ENCODE measurements at regions not wholly inside any gene's neighbourhood (a gene's known extent, or its start where the extent isn't known, plus 50 kb on each side); places are given as distances from the start of the nearest gene placed in this dataset.

DNA sequence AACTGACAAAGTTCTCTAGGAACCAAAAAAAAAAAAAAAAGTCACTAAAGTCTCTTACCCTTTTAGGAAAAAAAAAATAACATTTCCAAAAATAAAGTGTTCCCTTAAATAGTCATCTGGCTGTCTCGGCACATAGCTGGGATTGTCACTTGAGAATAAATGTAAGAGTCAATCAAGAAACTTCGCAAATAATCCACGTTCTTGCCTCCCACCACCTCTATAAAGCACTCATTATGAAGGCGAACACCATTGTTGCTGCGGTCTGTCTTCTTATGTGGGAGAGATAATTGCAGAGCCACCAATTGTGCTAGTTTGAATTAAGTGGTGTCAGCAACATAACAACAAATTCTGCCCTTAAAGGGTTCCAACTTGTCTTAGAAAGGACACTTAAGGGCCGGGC, 163.7 kb downstream of the FBXO15 start:
- in situ Hi-C loops (cut with MboI; ENCODE audit: low pct_unique_long_range_greater_than_20kb in 2 of 9, low sequenced_read_pairs in 9 of 9, unreplicated experiment in 9 of 9), result no loop called here
- H3K27ac ChIP-seq, result no peak overlapping the region
- WGBS, 10 experiments, result 82 to 100% (median 92%) methylated on average over 1 to 5 of the region's 6 CpGs; no CpG with 5 or more reads in 2 of the 10 experiments
- H3K4me1 ChIP-seq (replicated peaks in 1 of 2), result peaks cover 0 to 4% of the 10 kb centered on the region in 2 donors
- ATAC-seq (replicated peaks in 6 of 8), result no peak
- no peak overlapping the region for H3K4me3 ChIP-seq

- in situ Hi-C loops (cut with MboI; ENCODE audit: low pct_unique_long_range_greater_than_20kb in 2 of 9, low sequenced_read_pairs in 9 of 9, unreplicated experiment in 9 of 9), result no loop called here
- Histone ChIP-seq H3K27ac (no peak overlapping the region), H3K4me3 (no peak overlapping the region), H3K4me1 (replicated peaks in 1 of 2) (peaks cover 0 to 4% of the 10 kb centered on the region in 2 donors)
- no peak for ATAC-seq (replicated peaks in 6 of 8)
- WGBS, 10 experiments, result 80 to 100% (median 100%) methylated on average over 1 to 3 of the region's 5 CpGs; no CpG with 5 or more reads in 3 of the 10 experiments
Observed at GRCh38 chr18:73983496-73983895, 164.1 kb downstream of the FBXO15 start.

DNA sequence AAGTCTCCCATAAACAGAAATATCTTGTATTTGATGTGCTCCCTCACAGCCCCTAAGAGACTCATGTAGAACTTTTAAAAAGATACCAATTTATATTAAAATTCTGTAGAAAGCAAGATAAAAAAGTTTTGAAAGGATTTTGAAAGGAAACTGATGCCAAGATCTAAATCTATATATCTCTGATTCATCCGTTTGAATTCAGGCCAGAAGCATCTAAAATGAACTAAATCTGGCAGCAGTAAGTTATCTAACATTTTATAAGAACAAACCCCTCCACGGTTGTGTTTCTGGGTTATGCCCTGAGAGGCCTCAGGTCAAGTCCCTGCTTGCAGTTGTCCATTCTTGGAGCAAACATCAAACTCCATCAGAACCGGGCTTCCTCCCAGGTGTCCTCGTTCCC, 165.8 kb downstream of the FBXO15 start:
- ATAC-seq (replicated peaks in 6 of 8), result no peak
- H3K4me1 ChIP-seq (replicated peaks in 1 of 2), result peaks cover 0 to 4% of the 10 kb centered on the region in 2 donors
- H3K27ac ChIP-seq, result no peak overlapping the region
- WGBS, 10 experiments, result 36 to 100% (median 62%) methylated on average over 1 to 4 of the region's 4 CpGs; no CpG with 5 or more reads in 2 of the 10 experiments
- H3K4me3 ChIP-seq, result no peak overlapping the region
- in situ Hi-C loops (cut with MboI; ENCODE audit: low pct_unique_long_range_greater_than_20kb in 2 of 9, low sequenced_read_pairs in 9 of 9, unreplicated experiment in 9 of 9), result no loop called here

DNA sequence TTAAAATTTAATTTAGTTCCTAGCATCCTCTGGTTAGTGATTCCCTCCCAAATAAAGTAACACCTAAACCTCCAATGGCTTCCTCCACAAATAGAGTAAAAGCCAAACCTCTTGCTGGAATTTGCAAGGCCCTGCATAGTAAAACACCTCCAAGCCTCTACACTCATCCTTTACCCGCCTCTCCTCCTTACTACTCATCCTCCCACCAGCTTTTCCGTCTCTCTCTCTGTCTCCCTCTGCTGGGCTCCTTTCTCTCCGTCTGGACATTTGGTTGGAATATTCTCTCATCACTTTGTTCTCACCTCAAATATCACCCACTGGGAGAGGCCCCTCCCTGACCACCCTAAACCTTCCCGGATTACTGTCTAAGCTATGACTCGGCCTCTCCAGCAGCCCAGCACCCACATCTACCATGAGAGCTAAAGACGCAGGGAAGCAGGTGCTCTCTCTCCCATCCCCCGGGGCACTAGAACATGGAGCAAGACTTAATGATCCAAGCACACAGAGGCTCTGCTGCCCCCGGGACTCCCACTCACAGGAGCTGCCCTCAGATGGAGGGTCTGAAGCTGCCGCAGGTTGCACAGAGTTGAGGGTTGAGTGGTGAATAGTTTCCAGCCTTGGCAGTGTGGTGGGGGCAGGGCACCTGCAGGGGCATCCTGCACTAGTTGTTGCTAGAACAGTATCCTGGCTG, 167.2 kb downstream of the FBXO15 start:
- peak in 5 of 8 experiments; percentile 13 to 80 (median 35) for ATAC-seq (replicated peaks in 6 of 8)
- H3K27ac ChIP-seq, result no peak overlapping the region
- no peaks in the 10 kb centered on the region for H3K4me1 ChIP-seq (replicated peaks in 1 of 2)
- WGBS, 10 experiments, result 54 to 86% (median 76%) methylated on average over 2 to 8 of the region's 9 CpGs; no CpG with 5 or more reads in 5 of the 10 experiments
- no peak overlapping the region for H3K4me3 ChIP-seq
- in situ Hi-C loops (cut with MboI; ENCODE audit: low pct_unique_long_range_greater_than_20kb in 2 of 9, low sequenced_read_pairs in 9 of 9, unreplicated experiment in 9 of 9), result no loop called here

GRCh38 chr18:73979742-73980141, 167.9 kb downstream of the FBXO15 start:
- H3K4me3 ChIP-seq, result no peak overlapping the region
- no peaks in the 10 kb centered on the region for H3K4me1 ChIP-seq (replicated peaks in 1 of 2)
- 0 to 100% (median 57%) methylated on average over 1 to 2 of the region's 2 CpGs; no CpG with 5 or more reads in 2 of the 10 experiments for WGBS, 10 experiments
- in situ Hi-C loops (cut with MboI; ENCODE audit: low pct_unique_long_range_greater_than_20kb in 2 of 9, low sequenced_read_pairs in 9 of 9, unreplicated experiment in 9 of 9), result no loop called here
- ATAC-seq (replicated peaks in 6 of 8), result peak; percentile 27 to 97 (median 84)
- no peak overlapping the region for H3K27ac ChIP-seq

GRCh38 chr18:73976433-73976832, 171.2 kb downstream of the FBXO15 start:
- in situ Hi-C loops (cut with MboI; ENCODE audit: low pct_unique_long_range_greater_than_20kb in 2 of 9, low sequenced_read_pairs in 9 of 9, unreplicated experiment in 9 of 9), result no loop called here
- Histone ChIP-seq H3K27ac (no peak overlapping the region), H3K4me1 (replicated peaks in 1 of 2) (no peaks in the 10 kb centered on the region), H3K4me3 (no peak overlapping the region)
- 0 to 100% (median 69%) methylated on average over 1 to 3 of the region's 3 CpGs for WGBS, 10 experiments
- peak in 4 of 8 experiments; percentile 32 to 87 (median 64) for ATAC-seq (replicated peaks in 6 of 8)

DNA sequence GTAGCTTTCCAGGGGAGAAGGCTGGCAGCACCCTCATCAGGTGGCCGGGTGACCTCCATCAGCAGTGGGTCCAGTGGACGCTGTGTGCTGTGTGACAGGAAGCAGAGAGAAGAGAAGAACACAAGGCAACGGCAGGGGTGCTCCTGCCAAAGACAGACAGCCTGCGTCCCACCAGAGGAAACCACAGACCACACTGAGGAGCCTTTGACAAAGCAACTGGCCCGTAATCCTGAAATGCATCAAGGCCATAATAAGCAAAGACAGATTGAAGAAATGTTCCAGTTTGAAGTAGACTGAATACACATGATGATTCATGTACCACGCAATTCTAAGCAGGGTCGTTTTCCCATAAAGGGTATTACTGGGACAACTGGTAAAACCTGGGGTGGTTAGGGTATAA, 172.4 kb downstream of the FBXO15 start:
- no peak for ATAC-seq (replicated peaks in 6 of 8)
- H3K27ac ChIP-seq, result no peak overlapping the region
- in situ Hi-C loops (cut with MboI; ENCODE audit: low pct_unique_long_range_greater_than_20kb in 2 of 9, low sequenced_read_pairs in 9 of 9, unreplicated experiment in 9 of 9), result no loop called here

DNA sequence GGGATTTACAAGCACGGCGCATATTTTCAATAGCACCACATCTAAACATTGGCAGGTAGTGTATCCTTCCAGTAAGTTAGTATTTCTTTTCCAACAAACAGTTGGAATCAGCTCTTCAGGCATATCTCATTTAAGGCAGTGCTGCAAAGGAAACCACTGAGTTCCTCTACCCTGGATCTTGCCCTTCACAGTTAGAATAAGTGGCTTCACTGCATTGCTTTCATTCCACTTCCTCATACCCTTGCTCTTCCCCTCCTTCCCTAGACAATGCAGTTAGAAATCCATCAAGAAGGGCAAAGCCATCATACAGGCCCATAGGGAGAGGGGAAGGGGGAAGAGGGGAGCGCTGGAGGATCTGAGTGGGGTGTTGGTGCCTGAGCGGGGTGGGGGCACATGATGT, 173.7 kb downstream of the FBXO15 start:
- in situ Hi-C loops (cut with MboI; ENCODE audit: low pct_unique_long_range_greater_than_20kb in 2 of 9, low sequenced_read_pairs in 9 of 9, unreplicated experiment in 9 of 9), result no loop called here
- H3K4me1 ChIP-seq (replicated peaks in 1 of 2), result no peaks in the 10 kb centered on the region
- H3K4me3 ChIP-seq, result no peak overlapping the region
- WGBS, 10 experiments, result 79 to 100% (median 94%) methylated on average over 1 to 3 of the region's 4 CpGs; no CpG with 5 or more reads in 3 of the 10 experiments
- no peak overlapping the region for H3K27ac ChIP-seq
- no peak for ATAC-seq (replicated peaks in 6 of 8)

More for the DNA sequence above, 172.4 kb downstream of the FBXO15 start:
- H3K4me3 ChIP-seq, result no peak overlapping the region
- H3K4me1 ChIP-seq (replicated peaks in 1 of 2), result no peaks in the 10 kb centered on the region
- WGBS, 10 experiments, result 0 to 86% (median 65%) methylated on average over 1 to 7 of the region's 7 CpGs; no CpG with 5 or more reads in 1 of the 10 experiments

GRCh38 chr18:73966954-73967353, 180.7 kb downstream of the FBXO15 start:
- Histone ChIP-seq H3K4me3 (no peak overlapping the region), H3K27ac (no peak overlapping the region), H3K4me1 (replicated peaks in 1 of 2) (no peaks in the 10 kb centered on the region)
- ATAC-seq (replicated peaks in 6 of 8), result no peak
- in situ Hi-C loops (cut with MboI; ENCODE audit: low pct_unique_long_range_greater_than_20kb in 2 of 9, low sequenced_read_pairs in 9 of 9, unreplicated experiment in 9 of 9), result no loop called here
- WGBS, 10 experiments, result 60 to 90% (median 74%) methylated on average over 1 to 2 of the region's 2 CpGs; no CpG with 5 or more reads in 4 of the 10 experiments

DNA sequence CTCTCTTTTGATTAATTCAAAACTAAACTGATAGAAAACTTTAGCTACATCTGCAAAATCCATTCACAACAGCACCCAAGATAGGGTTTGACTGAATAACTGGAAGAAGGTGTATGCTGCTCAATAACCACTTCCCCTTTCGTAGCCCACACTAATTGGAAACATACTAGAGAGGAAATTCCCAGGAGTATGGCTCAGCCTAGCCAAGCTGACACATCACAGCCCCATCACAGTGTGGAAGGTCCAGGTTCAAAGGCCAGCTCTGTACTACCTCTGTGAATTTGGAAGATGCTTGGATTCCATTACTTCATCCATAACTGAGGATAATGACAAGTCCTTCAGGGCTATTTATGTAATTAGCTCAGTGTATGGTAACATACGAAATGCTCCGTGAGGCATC, 185.4 kb downstream of the FBXO15 start:
- no peak overlapping the region for H3K4me3 ChIP-seq
- no peak overlapping the region for H3K27ac ChIP-seq
- ATAC-seq (replicated peaks in 6 of 8), result peak in 2 of 8 experiments; percentile 48 to 55
- H3K4me1 ChIP-seq (replicated peaks in 1 of 2), result no peaks in the 10 kb centered on the region
- in situ Hi-C loops (cut with MboI; ENCODE audit: low pct_unique_long_range_greater_than_20kb in 2 of 9, low sequenced_read_pairs in 9 of 9, unreplicated experiment in 9 of 9), result no loop called here
- WGBS, 10 experiments, result 0 to 83% (median 40%) methylated on average over 1 to 3 of the region's 3 CpGs; no CpG with 5 or more reads in 3 of the 10 experiments

DNA sequence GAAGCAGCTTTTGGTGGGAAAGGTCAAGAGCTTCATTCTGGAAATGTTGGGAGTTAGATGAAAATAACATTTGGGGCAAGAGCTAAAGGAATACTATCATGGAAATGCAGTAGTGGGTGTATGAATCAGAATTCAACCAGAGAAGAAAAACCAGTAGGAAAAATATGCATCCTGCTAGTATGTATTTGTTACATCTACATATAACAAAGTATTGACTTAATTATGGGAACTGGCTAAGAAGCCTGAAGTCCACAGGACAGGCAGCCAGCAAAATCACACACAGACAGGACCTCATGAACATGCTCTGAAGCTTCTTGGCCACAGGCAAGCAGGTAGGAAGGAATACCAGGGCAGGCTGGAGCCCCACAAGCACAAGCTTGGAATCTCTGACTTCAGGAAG, 185.8 kb downstream of the FBXO15 start:
- no peaks in the 10 kb centered on the region for H3K4me1 ChIP-seq (replicated peaks in 1 of 2)
- no peak overlapping the region for H3K27ac ChIP-seq
- ATAC-seq (replicated peaks in 6 of 8), result peak in 3 of 8 experiments; percentile 57 to 81 (median 63)
- in situ Hi-C loops (cut with MboI; ENCODE audit: low pct_unique_long_range_greater_than_20kb in 2 of 9, low sequenced_read_pairs in 9 of 9, unreplicated experiment in 9 of 9), result no loop called here
- H3K4me3 ChIP-seq, result no peak overlapping the region

GRCh38 chr18:73959352-73959751, 188.3 kb downstream of the FBXO15 start:
- in situ Hi-C loops (cut with MboI; ENCODE audit: low pct_unique_long_range_greater_than_20kb in 2 of 9, low sequenced_read_pairs in 9 of 9, unreplicated experiment in 9 of 9), result no loop called here
- no peak overlapping the region for H3K27ac ChIP-seq

DNA sequence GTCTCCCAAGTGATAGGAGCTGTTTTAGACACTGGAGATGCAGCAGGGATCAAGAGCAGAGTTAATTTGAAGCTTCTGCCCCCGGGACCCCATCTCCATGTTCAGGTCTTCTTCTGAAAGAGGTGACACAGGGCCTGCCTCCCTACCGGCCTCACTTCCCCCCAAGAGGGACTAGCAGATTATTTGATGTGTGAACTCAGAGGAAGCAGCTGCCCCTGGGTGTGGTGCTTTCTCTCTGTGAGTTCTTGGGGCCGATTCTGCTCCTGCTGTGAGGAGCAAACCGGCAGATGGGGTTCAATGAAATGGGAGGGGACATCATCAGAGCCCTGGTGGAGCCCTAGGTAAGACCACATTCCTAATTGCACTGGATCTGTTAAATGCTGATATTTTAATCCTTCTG, 193.4 kb downstream of the FBXO15 start:
- ATAC-seq (replicated peaks in 6 of 8), result peak in 2 of 8 experiments; percentile 25 to 54
- Histone ChIP-seq H3K4me3 (no peak overlapping the region), H3K27ac (no peak overlapping the region), H3K4me1 (replicated peaks in 1 of 2) (no peaks in the 10 kb centered on the region)
- WGBS, 10 experiments, result 0 to 100% (median 67%) methylated on average over 1 to 2 of the region's 4 CpGs; no CpG with 5 or more reads in 3 of the 10 experiments
- in situ Hi-C loops (cut with MboI; ENCODE audit: low pct_unique_long_range_greater_than_20kb in 2 of 9, low sequenced_read_pairs in 9 of 9, unreplicated experiment in 9 of 9), result no loop called here

More at GRCh38 chr18:73959352-73959751, 188.3 kb downstream of the FBXO15 start:
- Histone ChIP-seq H3K4me1 (replicated peaks in 1 of 2) (no peaks in the 10 kb centered on the region), H3K4me3 (no peak overlapping the region)
- WGBS, 10 experiments, result 13 to 86% (median 50%) methylated on average over 1 to 5 of the region's 5 CpGs; no CpG with 5 or more reads in 3 of the 10 experiments
- ATAC-seq (replicated peaks in 6 of 8), result peak in 3 of 8 experiments; percentile 23 to 60 (median 53)

Data from motor neuron (in vitro differentiated cells).